ENCODE measurements at regions not wholly inside any gene's neighbourhood (a gene's known extent, or its start where the extent isn't known, plus 50 kb on each side); places are given as distances from the start of the nearest gene placed in this dataset.
A peak's percentile ranks its signal among the peaks of the same experiment; 100 is the strongest.

DNA sequence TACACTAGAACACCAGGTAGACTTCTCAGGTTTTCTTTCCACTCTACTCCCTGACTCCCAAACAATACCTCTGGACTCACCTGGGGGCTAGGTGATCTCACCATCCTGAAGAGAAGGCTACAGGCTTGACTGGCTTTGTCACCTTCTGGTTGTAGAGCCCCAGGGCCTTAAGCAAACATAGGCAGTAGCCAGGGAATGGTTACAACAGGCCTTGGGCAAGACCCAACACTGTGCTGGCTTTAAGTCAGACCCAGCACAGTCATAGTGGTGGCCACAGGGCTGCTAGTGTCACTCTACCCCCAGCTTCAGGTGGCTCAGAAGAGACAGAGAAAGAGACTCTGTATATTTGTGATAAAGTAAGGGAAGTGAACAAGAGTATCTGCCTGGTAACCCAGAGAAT, 118.1 kb upstream of the EMCN start:
- DNase-seq: peak in 1 of 3 donors; percentile 47
- intact Hi-C loops (cut with DNase I): no loop called here
- H3K9me3 ChIP-seq: no peaks in the 10 kb centered on the region
- no peaks in the 10 kb centered on the region for H3K36me3 ChIP-seq
- no peaks in the 10 kb centered on the region for H3K4me1 ChIP-seq
- ATAC-seq: peak; percentile 64 to 91 (median 72)
- H3K27me3 ChIP-seq: no peaks in the 10 kb centered on the region
- no peak overlapping the region for H3K27ac ChIP-seq
- no peak overlapping the region for H3K4me3 ChIP-seq
- TF ChIP-seq POLR2A (IDR thresholded peaks at IDR 0.05): no peak

DNA sequence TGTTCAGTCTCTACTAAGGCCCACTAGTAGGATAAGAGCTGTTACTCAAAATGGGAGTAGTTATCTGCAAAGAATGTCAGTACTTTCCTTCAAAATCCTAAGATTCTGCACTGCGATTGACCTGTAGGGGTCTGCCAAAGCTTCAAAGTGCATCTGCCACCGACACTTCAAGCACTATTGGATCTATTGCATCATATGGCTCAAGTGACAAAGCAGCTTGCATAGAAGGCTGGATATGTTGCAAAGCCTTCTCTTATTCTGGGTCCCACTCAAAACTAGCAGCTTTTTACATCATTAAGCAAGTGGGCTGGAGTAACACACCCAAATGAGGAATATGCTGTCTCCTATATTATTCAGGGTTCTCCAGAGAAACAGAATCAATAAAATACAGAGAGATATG, 115.4 kb upstream of the EMCN start:
- Histone ChIP-seq H3K9me3 (no peaks in the 10 kb centered on the region), H3K4me3 (no peak overlapping the region), H3K27ac (no peak overlapping the region), H3K27me3 (no peaks in the 10 kb centered on the region), H3K36me3 (no peaks in the 10 kb centered on the region), H3K4me1 (no peaks in the 10 kb centered on the region)
- no peak for ATAC-seq
- 65% methylated on average over 2 of the region's 2 CpGs for WGBS (ENCODE audit: insufficient coverage, low coverage, low lambda C conversion rate, missing lambda C conversion rate)
- no peak for TF ChIP-seq POLR2A (IDR thresholded peaks at IDR 0.05)
- TF ChIP-seq, protein P1, sequence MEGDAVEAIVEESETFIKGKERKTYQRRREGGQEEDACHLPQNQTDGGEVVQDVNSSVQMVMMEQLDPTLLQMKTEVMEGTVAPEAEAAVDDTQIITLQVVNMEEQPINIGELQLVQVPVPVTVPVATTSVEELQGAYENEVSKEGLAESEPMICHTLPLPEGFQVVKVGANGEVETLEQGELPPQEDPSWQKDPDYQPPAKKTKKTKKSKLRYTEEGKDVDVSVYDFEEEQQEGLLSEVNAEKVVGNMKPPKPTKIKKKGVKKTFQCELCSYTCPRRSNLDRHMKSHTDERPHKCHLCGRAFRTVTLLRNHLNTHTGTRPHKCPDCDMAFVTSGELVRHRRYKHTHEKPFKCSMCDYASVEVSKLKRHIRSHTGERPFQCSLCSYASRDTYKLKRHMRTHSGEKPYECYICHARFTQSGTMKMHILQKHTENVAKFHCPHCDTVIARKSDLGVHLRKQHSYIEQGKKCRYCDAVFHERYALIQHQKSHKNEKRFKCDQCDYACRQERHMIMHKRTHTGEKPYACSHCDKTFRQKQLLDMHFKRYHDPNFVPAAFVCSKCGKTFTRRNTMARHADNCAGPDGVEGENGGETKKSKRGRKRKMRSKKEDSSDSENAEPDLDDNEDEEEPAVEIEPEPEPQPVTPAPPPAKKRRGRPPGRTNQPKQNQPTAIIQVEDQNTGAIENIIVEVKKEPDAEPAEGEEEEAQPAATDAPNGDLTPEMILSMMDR (IDR thresholded peaks at IDR 0.05): no peak
- intact Hi-C loops (cut with DNase I): no loop called here
- no peak for DNase-seq

DNA sequence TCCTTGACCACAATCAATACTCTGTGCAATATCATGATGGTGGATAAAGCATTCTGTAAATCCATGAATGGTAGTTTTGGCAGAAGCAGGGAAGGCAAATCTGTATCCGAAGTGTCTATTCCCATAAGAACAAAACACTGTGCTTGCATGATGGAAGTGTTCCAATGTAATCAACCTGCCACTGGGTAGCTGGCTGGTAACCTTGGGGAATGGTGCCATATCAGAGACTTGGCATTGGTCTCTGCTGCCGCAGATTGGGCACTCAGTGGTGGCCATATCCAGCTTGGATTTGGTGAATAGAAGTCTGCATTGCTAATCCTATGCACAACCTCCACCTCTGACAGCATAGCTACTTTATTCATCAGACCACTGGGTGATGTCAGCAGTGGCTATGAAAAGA, 114.3 kb upstream of the EMCN start:
- TF ChIP-seq, protein P1 (IDR thresholded peaks at IDR 0.05): no peak
- TF ChIP-seq POLR2A (IDR thresholded peaks at IDR 0.05): no peak
- WGBS (ENCODE audit: insufficient coverage, low coverage, low lambda C conversion rate, missing lambda C conversion rate): 47% methylated on average over 2 of the region's 2 CpGs
- no peaks in the 10 kb centered on the region for H3K9me3 ChIP-seq
- DNase-seq (peak in 1 of 3 donors; percentile 55), ATAC-seq (peak; percentile 76 to 86 (median 82))
- H3K27me3 ChIP-seq: no peaks in the 10 kb centered on the region
- H3K4me1 ChIP-seq: no peaks in the 10 kb centered on the region
- H3K36me3 ChIP-seq: no peaks in the 10 kb centered on the region
- no peak overlapping the region for H3K4me3 ChIP-seq
- H3K27ac ChIP-seq: no peak overlapping the region
- intact Hi-C loops (cut with DNase I): no loop called here

GRCh38 chr4:100631281-100631968, 113.6 kb upstream of the EMCN start:
- TF ChIP-seq, protein P1 (IDR thresholded peaks at IDR 0.05): no peak
- TF ChIP-seq POLR2A (IDR thresholded peaks at IDR 0.05): no peak
- H3K4me1 ChIP-seq: no peaks in the 10 kb centered on the region

DNA sequence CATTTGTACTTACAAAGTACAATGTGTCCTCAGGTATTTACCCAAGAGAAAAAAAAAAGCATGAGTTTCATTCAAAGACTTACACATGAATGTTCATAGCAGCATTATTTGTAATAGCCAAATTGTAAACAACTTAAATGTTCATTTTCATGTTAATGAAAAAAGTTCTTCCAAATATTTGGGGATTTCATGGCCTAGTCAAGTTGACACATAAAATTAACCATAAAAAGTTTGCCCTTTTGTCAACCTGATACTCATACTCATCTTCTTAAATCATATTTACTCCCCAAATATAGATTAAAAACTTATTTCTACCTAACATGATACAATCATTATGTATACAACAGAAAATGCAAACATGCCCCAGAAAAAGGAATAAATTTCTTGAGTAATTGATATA, 112.5 kb upstream of the EMCN start:
- TF ChIP-seq POLR2A (IDR thresholded peaks at IDR 0.05): no peak
- TF ChIP-seq, protein P1 (IDR thresholded peaks at IDR 0.05): no peak
- H3K27me3 ChIP-seq: no peaks in the 10 kb centered on the region
- H3K27ac ChIP-seq: no peak overlapping the region
- H3K4me1 ChIP-seq: no peaks in the 10 kb centered on the region
- no peak overlapping the region for H3K4me3 ChIP-seq
- ATAC-seq (no peak), DNase-seq (no peak)
- no peaks in the 10 kb centered on the region for H3K36me3 ChIP-seq
- H3K9me3 ChIP-seq: no peaks in the 10 kb centered on the region
- intact Hi-C loops (cut with DNase I): no loop called here

More at GRCh38 chr4:100631281-100631968, 113.6 kb upstream of the EMCN start:
- WGBS (ENCODE audit: insufficient coverage, low coverage, low lambda C conversion rate, missing lambda C conversion rate): 71% methylated on average over 3 of the region's 3 CpGs
- H3K27ac ChIP-seq: no peak overlapping the region
- ATAC-seq: peak in 3 of 4 donors; percentile 25 to 32 (median 27)
- no peak overlapping the region for H3K4me3 ChIP-seq
- no peak for DNase-seq
- no peaks in the 10 kb centered on the region for H3K9me3 ChIP-seq
- no peaks in the 10 kb centered on the region for H3K27me3 ChIP-seq
- no peaks in the 10 kb centered on the region for H3K36me3 ChIP-seq
- intact Hi-C loops (cut with DNase I): no loop called here

All from right lobe of liver (tissue), 6 donors.